NCI-H526 treated with DMSO at 0.1 percent for 48 hours (cell line): ENCODE measurements at regions not wholly inside any gene's neighbourhood (a gene's known extent, or its start where the extent isn't known, plus 50 kb on each side); places are given as distances from the start of the nearest gene placed in this dataset.

Experiments used
- DNase-seq: peaks from one replicate; lab custom pipeline; 2025; lab: John Stamatoyannopoulos, UW

GRCh38 chr5:64110222-64110621 lies 55.4 kb upstream of the RNF180 start:
- DNase-seq, result no peak

GRCh38 chr5:64108674-64109073 lies 57.0 kb upstream of the RNF180 start:
- no peak for DNase-seq

GRCh38 chr5:64100203-64100602 lies 65.4 kb upstream of the RNF180 start:
- DNase-seq, result no peak

GRCh38 chr5:64096771-64097170 lies 68.9 kb upstream of the RNF180 start:
- DNase-seq, result no peak

GRCh38 chr5:64077589-64077988 lies 88.1 kb upstream of the RNF180 start:
- DNase-seq, result no peak

GRCh38 chr5:64074533-64074932 lies 91.1 kb upstream of the RNF180 start:
- DNase-seq, result peak; percentile 12

- DNase-seq, result no peak
Measured at GRCh38 chr5:64069486-64069885, 96.2 kb upstream of the RNF180 start.

GRCh38 chr5:64050296-64050695 lies 88.1 kb upstream of the HTR1A start:
- no peak for DNase-seq

- DNase-seq, result no peak
Measured at GRCh38 chr5:64040490-64040889, 78.2 kb upstream of the HTR1A start.

GRCh38 chr5:64026493-64026892 lies 64.2 kb upstream of the HTR1A start:
- DNase-seq, result no peak

GRCh38 chr5:64019746-64020145 lies 57.5 kb upstream of the HTR1A start:
- no peak for DNase-seq

- no peak for DNase-seq
Measured at GRCh38 chr5:64018966-64019365, 56.7 kb upstream of the HTR1A start.

- DNase-seq, result no peak
Measured at GRCh38 chr5:64015824-64016223, 53.6 kb upstream of the HTR1A start.
